RCC 7860 (cell line): ENCODE measurements at regions not wholly inside any gene's neighbourhood (a gene's known extent, or its start where the extent isn't known, plus 50 kb on each side); places are given as distances from the start of the nearest gene placed in this dataset.

Experiments
- DNase-seq: peaks from one replicate; pipeline ENCODE4 v3.0.0-alpha.2; 2015; ENCODE audit warnings: low spot score
- FAIRE-seq: peaks from 2 replicates; lab custom pipeline; 2012; peaks lifted over from hg19 to GRCh38; lab: Jason Lieb, UNC

- FAIRE-seq (no peak), DNase-seq (no peak)
Observed at GRCh38 chr7:120091807-120092206, 181.2 kb upstream of the KCND2 start.

DNA sequence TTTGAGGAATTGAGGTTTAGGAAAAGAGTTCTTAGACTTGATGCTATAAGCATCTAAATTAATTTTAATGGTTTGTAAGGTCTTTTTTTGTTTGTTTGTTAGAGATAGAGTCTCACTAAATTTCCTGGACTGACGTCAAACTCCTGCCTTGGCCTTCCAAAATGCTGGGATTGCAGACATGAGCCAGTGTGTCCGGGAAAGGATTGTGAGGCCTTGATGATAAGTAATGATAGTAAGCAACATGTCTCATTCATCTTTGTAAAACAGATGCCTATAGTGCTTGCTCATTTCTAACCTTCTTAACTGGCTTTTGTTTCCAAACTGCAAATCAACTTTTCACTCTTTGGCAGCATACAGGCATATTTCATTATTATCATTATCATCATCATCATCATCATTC is 176.0 kb upstream of the KCND2 start:
- DNase-seq (no peak), FAIRE-seq (no peak)

GRCh38 chr7:120097774-120098173 is 175.2 kb upstream of the KCND2 start:
- FAIRE-seq (no peak), DNase-seq (no peak)

GRCh38 chr7:120108376-120108775 is 164.6 kb upstream of the KCND2 start:
- DNase-seq (no peak), FAIRE-seq (no peak)

- DNase-seq (no peak), FAIRE-seq (no peak)
Observed at GRCh38 chr7:120110169-120110568, 162.8 kb upstream of the KCND2 start.

- DNase-seq (no peak), FAIRE-seq (no peak)
Observed at GRCh38 chr7:120114626-120115025, 158.3 kb upstream of the KCND2 start.

DNA sequence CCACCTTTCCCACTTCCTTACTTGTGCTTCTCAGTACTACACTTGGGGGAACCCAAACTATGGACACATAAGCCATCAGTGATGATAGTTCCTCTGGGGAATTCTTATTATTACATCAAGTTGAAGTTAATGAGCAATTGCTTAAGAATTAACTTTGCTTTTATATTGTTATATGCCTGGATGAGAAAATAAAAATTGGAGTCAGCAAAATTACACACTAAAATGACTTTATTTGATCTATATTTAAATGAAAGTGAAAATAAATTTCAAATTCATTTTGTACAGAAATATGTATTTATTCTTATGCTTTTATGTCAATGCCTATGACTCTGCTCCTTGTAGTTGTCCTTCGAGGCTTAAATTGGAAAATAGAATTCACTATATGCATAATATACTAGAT is 149.4 kb upstream of the KCND2 start:
- DNase-seq (no peak), FAIRE-seq (no peak)

DNA sequence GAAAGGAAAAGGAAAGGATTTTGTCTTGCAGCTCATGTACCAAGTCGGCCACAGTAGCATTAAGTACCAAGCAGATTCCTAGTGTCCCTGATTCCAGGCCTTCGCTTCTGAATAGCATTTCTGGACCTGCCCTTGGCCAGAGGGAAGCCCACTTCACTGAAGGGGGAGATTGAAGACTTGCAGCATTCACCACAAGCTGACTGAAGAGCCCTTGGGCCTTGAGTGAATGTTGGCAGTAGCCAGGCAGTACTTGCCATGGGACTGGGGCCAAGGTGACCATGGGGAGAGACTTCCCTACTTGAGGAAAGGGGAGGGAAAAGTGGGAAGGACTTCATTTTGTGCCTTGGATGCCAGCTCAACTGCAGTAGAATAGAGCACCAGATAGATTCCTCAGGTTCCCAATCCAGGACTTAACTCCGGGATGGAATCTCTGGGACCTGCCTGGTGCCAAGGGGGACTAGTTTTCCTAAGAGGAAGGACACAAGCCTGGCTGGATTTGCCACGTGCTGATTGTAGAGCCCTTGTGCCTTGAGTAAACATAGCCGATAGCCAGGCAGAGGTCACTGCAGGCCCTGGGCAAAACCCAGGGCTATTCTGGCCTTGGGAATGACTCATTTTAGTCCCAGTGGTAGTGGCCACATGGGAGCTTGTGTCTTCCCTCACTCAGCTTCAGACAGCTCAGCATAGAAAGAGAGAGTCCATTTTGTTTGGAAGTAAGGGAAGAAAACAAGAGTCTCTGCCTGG is 141.7 kb upstream of the KCND2 start:
- FAIRE-seq (no peak), DNase-seq (no peak)

- FAIRE-seq (no peak), DNase-seq (no peak)
Observed at GRCh38 chr7:120138497-120138896, 134.5 kb upstream of the KCND2 start.

DNA sequence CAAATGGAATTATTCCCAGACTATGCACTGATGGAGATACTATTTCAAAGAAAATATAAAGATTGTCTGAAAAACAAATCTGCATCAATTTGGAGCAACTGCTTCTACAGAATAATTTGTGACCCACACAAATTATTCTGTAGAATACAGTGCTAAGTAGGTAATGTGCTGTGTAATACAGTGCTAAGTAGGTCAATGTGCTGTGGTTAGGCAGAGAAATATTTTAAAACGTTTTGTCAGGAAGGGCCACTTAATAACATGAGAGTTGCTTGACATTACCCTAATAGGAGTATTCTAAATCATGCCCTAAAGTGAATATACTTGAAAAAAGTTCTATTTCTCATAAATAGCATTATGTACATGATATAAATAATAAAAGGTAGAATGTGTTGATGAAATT is 116.5 kb upstream of the KCND2 start:
- FAIRE-seq (no peak), DNase-seq (no peak)

DNA sequence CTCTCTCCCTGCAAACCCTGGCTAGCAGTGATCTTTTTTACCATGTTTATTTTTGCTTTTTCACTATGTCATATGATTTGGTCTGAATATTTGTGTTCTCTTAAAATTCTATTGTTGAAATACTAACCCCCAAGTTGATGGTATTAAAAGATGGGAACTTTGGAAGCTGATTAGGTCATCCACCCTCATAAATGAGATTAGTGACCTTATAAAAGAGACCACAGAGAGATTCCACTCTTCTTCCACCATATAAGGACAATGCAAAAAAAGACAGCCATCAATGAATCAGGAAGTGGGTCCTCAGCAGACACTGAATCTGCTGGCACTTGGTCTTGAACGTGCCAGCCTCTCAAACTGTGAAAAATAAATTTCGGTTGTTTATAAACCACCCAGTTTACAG is 112.8 kb upstream of the KCND2 start:
- no peak for FAIRE-seq

DNA sequence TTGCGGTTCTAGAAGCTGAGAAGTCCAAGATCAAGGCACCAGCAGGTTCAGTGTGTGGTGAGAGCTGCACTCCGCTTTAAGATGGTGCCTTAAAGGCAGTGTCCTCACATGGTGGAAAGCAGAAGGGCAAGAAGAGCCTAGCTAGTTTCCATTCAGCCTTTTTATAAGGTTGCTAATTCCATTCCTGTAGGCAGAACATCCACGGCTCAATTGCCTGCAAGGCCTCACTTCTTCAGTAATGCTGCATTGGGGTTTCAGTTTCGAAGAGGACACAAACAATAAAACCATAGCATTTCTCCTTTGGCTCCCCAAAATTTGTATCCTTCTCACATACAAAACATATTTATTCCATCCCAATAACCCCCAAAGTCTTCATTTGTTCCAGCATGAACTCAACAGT is 109.5 kb upstream of the KCND2 start:
- no peak for FAIRE-seq

More for the DNA sequence above, 112.8 kb upstream of the KCND2 start:
- no peak for DNase-seq

GRCh38 chr7:120165227-120165626 is 107.7 kb upstream of the KCND2 start:
- FAIRE-seq (no peak), DNase-seq (no peak)

More for the DNA sequence above, 109.5 kb upstream of the KCND2 start:
- DNase-seq: no peak

- no peak for DNase-seq
- FAIRE-seq: no peak
Observed at GRCh38 chr7:120168066-120168465, 104.9 kb upstream of the KCND2 start.

- DNase-seq: no peak
- no peak for FAIRE-seq
Observed at GRCh38 chr7:120169996-120170783, 102.8 kb upstream of the KCND2 start.

DNA sequence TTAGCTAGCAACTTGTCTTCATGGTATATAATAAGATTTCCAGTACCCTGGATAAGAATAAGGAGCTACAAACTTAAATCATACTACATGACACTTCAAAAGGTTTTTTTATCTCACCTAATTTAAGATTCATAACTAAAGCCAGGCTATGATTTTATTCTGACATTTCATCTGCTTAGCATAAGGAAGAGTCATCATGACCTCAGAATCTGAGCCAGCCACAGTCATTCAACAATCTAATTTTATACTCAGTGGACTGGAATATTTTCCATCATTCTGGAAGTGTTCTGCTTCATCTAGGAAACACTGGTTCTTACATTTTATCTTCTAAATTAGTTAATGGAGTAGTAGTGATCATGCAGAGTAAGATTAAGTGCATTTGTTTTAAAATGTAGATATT is 102.1 kb upstream of the KCND2 start:
- DNase-seq (no peak), FAIRE-seq (no peak)

DNA sequence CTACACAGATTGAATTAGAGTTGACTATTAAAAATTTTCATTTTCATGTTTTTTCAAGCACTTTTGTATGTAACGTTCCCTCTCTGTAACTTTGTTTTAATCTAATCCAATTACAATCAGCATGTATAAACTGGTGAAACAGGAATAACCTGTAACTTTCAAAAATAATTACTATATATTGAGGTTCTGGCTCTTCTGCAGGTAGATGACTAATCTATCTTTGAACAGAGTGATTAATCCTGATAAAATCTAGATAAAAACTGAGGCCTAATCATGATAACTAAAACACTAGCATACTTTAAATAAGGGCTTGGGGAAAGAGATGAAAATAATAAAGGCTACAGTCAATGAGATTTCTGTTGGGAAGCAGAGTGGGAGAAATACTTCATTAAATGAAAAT is 101.6 kb upstream of the KCND2 start:
- no peak for DNase-seq
- no peak for FAIRE-seq

DNA sequence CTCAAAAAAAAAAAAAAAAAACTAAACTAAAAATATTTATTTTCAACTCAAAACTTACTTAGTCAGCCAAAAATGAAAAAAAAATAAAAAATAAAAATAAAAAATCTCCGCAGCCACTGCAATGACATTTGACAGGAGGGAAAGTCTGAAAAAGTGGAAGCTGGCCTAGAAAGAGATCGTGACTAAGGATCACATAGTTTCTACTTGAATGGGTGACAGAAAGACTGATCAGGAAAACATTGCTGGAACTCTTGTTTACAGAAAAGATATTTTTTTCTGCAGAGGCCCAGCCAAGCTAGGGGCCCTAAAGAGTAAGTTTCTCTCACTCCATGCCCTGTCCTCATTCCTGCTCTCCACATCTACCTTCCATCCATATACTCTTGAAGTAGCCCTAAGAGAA is 92.8 kb upstream of the KCND2 start:
- DNase-seq (no peak), FAIRE-seq (no peak)

DNA sequence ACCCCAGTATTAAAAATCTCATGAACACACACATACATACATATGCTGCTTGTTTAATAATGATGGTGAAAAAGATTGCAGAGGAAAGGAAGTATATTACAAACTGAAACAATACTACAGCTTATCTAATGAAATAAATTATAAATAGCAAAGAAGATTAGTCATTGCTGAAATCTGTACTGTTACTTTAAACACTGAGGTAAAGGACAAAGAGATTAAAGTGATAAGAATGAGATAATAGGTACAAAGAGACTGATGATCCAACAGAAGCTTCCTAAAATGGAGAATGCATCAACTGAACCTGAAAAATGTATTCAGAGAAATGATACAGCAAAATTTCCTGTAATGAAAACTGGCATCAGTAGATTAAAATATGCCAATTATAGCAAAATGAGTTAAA is 91.5 kb upstream of the KCND2 start:
- DNase-seq (no peak), FAIRE-seq (no peak)

DNA sequence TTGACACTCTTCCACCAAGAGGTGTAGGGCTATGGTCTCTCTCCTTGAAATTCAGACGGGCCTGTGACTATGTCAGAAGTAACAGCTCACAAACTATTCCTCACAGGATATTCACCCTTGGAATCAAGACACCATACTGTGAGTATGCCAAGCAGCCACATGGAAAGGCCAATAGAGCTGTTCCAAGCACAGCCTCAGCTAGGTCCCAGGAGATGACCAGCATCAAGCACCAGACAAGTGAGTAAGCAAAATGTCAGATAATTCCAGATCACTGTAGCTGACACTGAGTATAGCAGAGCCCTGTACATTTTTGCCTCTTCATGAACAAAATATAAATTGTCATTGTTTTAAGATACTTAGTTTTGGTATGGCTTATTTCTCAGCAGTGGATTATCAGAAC is 88.1 kb upstream of the KCND2 start:
- FAIRE-seq: no peak
- no peak for DNase-seq

- no peak for FAIRE-seq
- no peak for DNase-seq
Observed at GRCh38 chr7:120185940-120186682, 86.9 kb upstream of the KCND2 start.

GRCh38 chr7:120186688-120187087 is 86.3 kb upstream of the KCND2 start:
- no peak for FAIRE-seq
- no peak for DNase-seq
